HFFc6 (cell line): ENCODE measurements at regions not wholly inside any gene's neighbourhood (a gene's known extent, or its start where the extent isn't known, plus 50 kb on each side); places are given as distances from the start of the nearest gene placed in this dataset.

ENCODE experiments used
- DNase-seq: peaks from one replicate; pipeline ENCODE4 v3.0.0-alpha.2; 2018
- H3K27ac Mint-ChIP-seq: 2 replicates; pipeline ENCODE4 v1.8.0; 2020; ENCODE audit warnings: mild to moderate bottlenecking, mixed read lengths
- H3K27me3 Mint-ChIP-seq: 2 replicates; pipeline ENCODE4 v1.8.0; 2021; ENCODE audit warnings: mild to moderate bottlenecking, moderate library complexity, mixed read lengths; ENCODE audit not compliant: insufficient read depth
- H3K36me3 Mint-ChIP-seq: 2 replicates; pipeline ENCODE4 v1.8.0; 2021; ENCODE audit warnings: low read depth, mixed read lengths
- H3K4me1 Mint-ChIP-seq: 2 replicates; pipeline ENCODE4 v1.8.0; 2020; ENCODE audit warnings: low read depth, mixed read lengths
- H3K4me3 Mint-ChIP-seq: 2 replicates; pipeline ENCODE4 v1.8.0; 2020; ENCODE audit warnings: mild to moderate bottlenecking, moderate library complexity, mixed read lengths
- H3K9me3 Mint-ChIP-seq: 2 replicates; pipeline ENCODE4 v1.8.0; 2020; ENCODE audit warnings: mild to moderate bottlenecking, mixed read lengths
- TF ChIP-seq, protein P1 (sequence below): fragments of 200-600 bp; sonication (generic); IDR thresholded peaks from 2 replicates; pipeline ENCODE4 v1.5.0; 2021; ENCODE audit warnings: antibody characterized with exemption, mild to moderate bottlenecking

GRCh38 chr5:2442496-2443354 lies 308.8 kb downstream of the IRX2 start:
- Mint-ChIP-seq H3K36me3 (peaks cover 10% of the 10 kb centered on the region), H3K4me3 (no peak overlapping the region), H3K4me1 (no peaks in the 10 kb centered on the region)

DNA sequence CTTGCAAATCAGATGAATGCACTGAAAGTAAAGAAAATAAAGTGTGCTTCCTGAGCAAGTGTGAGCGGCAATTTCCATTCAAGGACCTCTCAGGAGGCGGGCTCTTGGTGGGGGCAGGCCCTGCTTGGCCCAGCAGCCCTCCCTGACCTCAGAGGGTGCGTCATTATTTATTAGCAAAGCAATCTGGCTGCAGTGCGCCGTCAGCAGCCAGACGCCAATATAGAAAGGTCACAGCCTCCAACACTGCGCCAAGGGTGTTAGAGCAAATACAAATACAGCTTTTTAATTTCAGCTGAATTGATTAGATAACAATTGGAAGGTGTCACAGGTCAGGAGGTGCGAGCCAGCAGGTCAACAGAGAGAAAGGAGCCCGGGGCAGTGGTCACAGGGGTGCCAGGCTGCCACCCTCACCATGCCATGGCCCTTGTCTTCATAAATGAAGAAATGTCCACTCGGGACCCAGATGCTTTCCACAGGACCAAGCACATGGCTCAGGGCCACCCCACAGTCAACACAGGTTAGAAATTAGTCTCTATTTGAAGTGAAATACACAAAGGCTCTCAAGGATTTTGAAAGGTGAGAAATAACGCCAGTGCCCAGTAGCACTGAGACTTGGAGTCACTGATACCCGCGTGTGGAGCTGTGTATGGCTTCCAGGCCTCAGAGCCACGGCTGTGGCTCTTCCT lies 309.8 kb downstream of the IRX2 start:
- peaks cover 26% of the 10 kb centered on the region for H3K9me3 Mint-ChIP-seq
- H3K27ac Mint-ChIP-seq, result no peak overlapping the region
- TF ChIP-seq, protein P1, sequence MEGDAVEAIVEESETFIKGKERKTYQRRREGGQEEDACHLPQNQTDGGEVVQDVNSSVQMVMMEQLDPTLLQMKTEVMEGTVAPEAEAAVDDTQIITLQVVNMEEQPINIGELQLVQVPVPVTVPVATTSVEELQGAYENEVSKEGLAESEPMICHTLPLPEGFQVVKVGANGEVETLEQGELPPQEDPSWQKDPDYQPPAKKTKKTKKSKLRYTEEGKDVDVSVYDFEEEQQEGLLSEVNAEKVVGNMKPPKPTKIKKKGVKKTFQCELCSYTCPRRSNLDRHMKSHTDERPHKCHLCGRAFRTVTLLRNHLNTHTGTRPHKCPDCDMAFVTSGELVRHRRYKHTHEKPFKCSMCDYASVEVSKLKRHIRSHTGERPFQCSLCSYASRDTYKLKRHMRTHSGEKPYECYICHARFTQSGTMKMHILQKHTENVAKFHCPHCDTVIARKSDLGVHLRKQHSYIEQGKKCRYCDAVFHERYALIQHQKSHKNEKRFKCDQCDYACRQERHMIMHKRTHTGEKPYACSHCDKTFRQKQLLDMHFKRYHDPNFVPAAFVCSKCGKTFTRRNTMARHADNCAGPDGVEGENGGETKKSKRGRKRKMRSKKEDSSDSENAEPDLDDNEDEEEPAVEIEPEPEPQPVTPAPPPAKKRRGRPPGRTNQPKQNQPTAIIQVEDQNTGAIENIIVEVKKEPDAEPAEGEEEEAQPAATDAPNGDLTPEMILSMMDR, result no peak
- peaks cover 4% of the 10 kb centered on the region; the same call in 1 of the 2 replicates for H3K36me3 Mint-ChIP-seq
- H3K4me1 Mint-ChIP-seq, result no peaks in the 10 kb centered on the region
- DNase-seq, result no peak
- H3K4me3 Mint-ChIP-seq, result no peak overlapping the region
- no peaks in the 10 kb centered on the region for H3K27me3 Mint-ChIP-seq

More at GRCh38 chr5:2442496-2443354, 308.8 kb downstream of the IRX2 start:
- TF ChIP-seq, protein P1, result no peak
- peaks cover 4% of the 10 kb centered on the region; the same call in 1 of the 2 replicates for H3K27me3 Mint-ChIP-seq
- H3K9me3 Mint-ChIP-seq, result peaks cover 33% of the 10 kb centered on the region
- no peak overlapping the region for H3K27ac Mint-ChIP-seq
- no peak for DNase-seq

DNA sequence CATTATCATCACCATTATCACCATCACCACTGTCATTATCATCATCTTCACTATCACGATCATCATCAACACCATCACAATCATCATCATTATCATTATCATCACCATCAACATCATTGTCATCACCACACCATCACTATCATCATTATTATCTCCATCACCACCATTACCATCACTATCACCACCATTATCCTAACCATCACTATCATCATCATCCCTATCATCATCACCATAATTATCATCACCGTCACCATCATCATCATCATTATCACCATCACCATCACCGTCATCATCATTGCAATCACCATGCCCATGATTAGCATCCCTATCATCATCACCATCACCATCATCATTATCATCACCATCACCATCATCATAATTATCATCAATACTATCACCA lies 311.9 kb downstream of the IRX2 start:
- Mint-ChIP-seq H3K36me3 (peaks cover 11% of the 10 kb centered on the region; the same call in 1 of the 2 replicates), H3K27me3 (no peaks in the 10 kb centered on the region), H3K9me3 (peaks cover 25% of the 10 kb centered on the region), H3K27ac (no peak overlapping the region), H3K4me3 (no peak overlapping the region), H3K4me1 (no peaks in the 10 kb centered on the region)
- DNase-seq, result no peak
- TF ChIP-seq, protein P1, result no peak

- Mint-ChIP-seq H3K36me3 (peaks cover 12% of the 10 kb centered on the region; the same call in 1 of the 2 replicates), H3K4me3 (no peak overlapping the region), H3K27ac (no peak overlapping the region), H3K9me3 (peaks cover 53% of the 10 kb centered on the region), H3K27me3 (no peaks in the 10 kb centered on the region), H3K4me1 (no peaks in the 10 kb centered on the region)
- no peak for DNase-seq
- TF ChIP-seq, protein P1, result no peak
These were observed 318.4 kb downstream of the IRX2 start for GRCh38 chr5:2433086-2433485.

GRCh38 chr5:2432076-2432920 lies 319.2 kb downstream of the IRX2 start:
- no peak for DNase-seq
- Mint-ChIP-seq H3K27ac (no peak overlapping the region), H3K36me3 (peaks cover 12% of the 10 kb centered on the region; the same call in 1 of the 2 replicates), H3K4me1 (no peaks in the 10 kb centered on the region), H3K4me3 (no peak overlapping the region), H3K27me3 (no peaks in the 10 kb centered on the region), H3K9me3 (peaks cover 54% of the 10 kb centered on the region)
- TF ChIP-seq, protein P1, result no peak
